H9 (cell line): ENCODE measurements at regions not wholly inside any gene's neighbourhood (a gene's known extent, or its start where the extent isn't known, plus 50 kb on each side); places are given as distances from the start of the nearest gene placed in this dataset.

Experiments
- DNase-seq: peaks from one replicate; pipeline ENCODE4 v3.0.0-alpha.2; 2017
- H2AFZ ChIP-seq: one replicate; pipeline ENCODE4 v1.6.1; 2013; ENCODE audit warnings: mild to moderate bottlenecking, low read length, control low read depth, moderate library complexity
- H2AK5ac ChIP-seq: 2 replicates; pipeline ENCODE4 v1.6.1; 2013; ENCODE audit warnings: low read length, control low read depth, mixed read lengths; ENCODE audit not compliant: insufficient read length
- H2BK120ac ChIP-seq: one replicate; pipeline ENCODE4 v1.6.1; 2013; ENCODE audit warnings: low read depth, mild to moderate bottlenecking, low read length, control low read depth, inconsistent platforms; ENCODE audit not compliant: poor library complexity, severe bottlenecking
- H2BK12ac ChIP-seq: 2 replicates; pipeline ENCODE4 v1.6.1; 2013; ENCODE audit warnings: low read length, control low read depth, mixed read lengths, low read depth; ENCODE audit not compliant: insufficient read length
- H2BK15ac ChIP-seq: 2 replicates; pipeline ENCODE4 v1.6.1; 2013; ENCODE audit warnings: low read depth, low read length, control low read depth
- H2BK20ac ChIP-seq: one replicate; pipeline ENCODE4 v1.6.1; 2013; ENCODE audit warnings: low read depth, mild to moderate bottlenecking, low read length, control low read depth, inconsistent platforms; ENCODE audit not compliant: poor library complexity, severe bottlenecking
- H2BK5ac ChIP-seq: 2 replicates; pipeline ENCODE4 v1.6.1; 2013; ENCODE audit warnings: low read length, control low read depth, mixed read lengths; ENCODE audit not compliant: insufficient read length
- H3K14ac ChIP-seq: 2 replicates; pipeline ENCODE4 v1.6.1; 2013; ENCODE audit warnings: low read length, control low read depth; ENCODE audit not compliant: insufficient read depth
- H3K18ac ChIP-seq: 2 replicates; pipeline ENCODE4 v1.6.1; 2013; ENCODE audit warnings: low read depth, mild to moderate bottlenecking, mixed read lengths, low read length, control low read depth; ENCODE audit not compliant: insufficient read length
- H3K23ac ChIP-seq: 2 replicates; pipeline ENCODE4 v1.6.1; 2013; ENCODE audit warnings: low read length, control low read depth, mixed read lengths, low read depth; ENCODE audit not compliant: insufficient read length
- H3K23me2 ChIP-seq: 2 replicates; pipeline ENCODE4 v1.6.1; 2013; ENCODE audit warnings: low read depth, mild to moderate bottlenecking, mixed read lengths, low read length, control low read depth; ENCODE audit not compliant: insufficient read length, poor library complexity, severe bottlenecking
- H3K27ac ChIP-seq: 2 replicates; pipeline ENCODE4 v1.5.1; 2013; ENCODE audit warnings: low read length, control low read depth, mixed read lengths, low read depth; ENCODE audit not compliant: insufficient read length
- H3K27me3 ChIP-seq: 2 replicates; pipeline ENCODE4 v1.6.1; 2013; ENCODE audit warnings: low read length, control low read depth, inconsistent platforms; ENCODE audit not compliant: insufficient read depth
- H3K4ac ChIP-seq: 2 replicates; pipeline ENCODE4 v1.6.1; 2013; ENCODE audit warnings: low read depth, mild to moderate bottlenecking, control low read depth, inconsistent platforms, low read length, moderate library complexity
- H3K4me1 ChIP-seq: 2 replicates; pipeline ENCODE4 v1.6.1; 2013; ENCODE audit warnings: low read length, control low read depth, inconsistent platforms; ENCODE audit not compliant: insufficient read depth
- H3K4me2 ChIP-seq: 2 replicates; pipeline ENCODE4 v1.6.1; 2013; ENCODE audit warnings: low read length, control low read depth, mixed read lengths; ENCODE audit not compliant: insufficient read length, insufficient read depth
- H3K56ac ChIP-seq: 2 replicates; pipeline ENCODE4 v1.6.1; 2013; ENCODE audit warnings: low read depth, mild to moderate bottlenecking, mixed read lengths, low read length, control low read depth; ENCODE audit not compliant: insufficient read length
- H3K79me1 ChIP-seq: 2 replicates; pipeline ENCODE4 v1.6.1; 2013; ENCODE audit warnings: low read depth, mild to moderate bottlenecking, moderate library complexity, low read length, control low read depth, inconsistent platforms; ENCODE audit not compliant: insufficient read depth, poor library complexity, severe bottlenecking
- H3K79me2 ChIP-seq: 2 replicates; pipeline ENCODE4 v1.6.1; 2013; ENCODE audit warnings: low read length, control low read depth, inconsistent platforms; ENCODE audit not compliant: insufficient read depth
- H3K9ac ChIP-seq: 2 replicates; pipeline ENCODE4 v1.6.1; 2013; ENCODE audit warnings: low read length, control low read depth, mixed read lengths; ENCODE audit not compliant: insufficient read length; ENCODE audit errors: extremely low read depth
- H3K9me3 ChIP-seq: one replicate; pipeline ENCODE4 v1.6.1; 2013; ENCODE audit warnings: low read depth, low read length, inconsistent platforms; ENCODE audit not compliant: control insufficient read depth
- H3T11ph ChIP-seq: one replicate; pipeline ENCODE4 v1.6.1; 2013; ENCODE audit warnings: mild to moderate bottlenecking, low read length, control low read depth, inconsistent platforms
- H4K20me1 ChIP-seq: one replicate; pipeline ENCODE4 v1.6.1; 2013; ENCODE audit not compliant: control insufficient read depth, insufficient read length, insufficient read depth
- H4K5ac ChIP-seq: 2 replicates; pipeline ENCODE4 v1.6.1; 2013; ENCODE audit warnings: low read depth, mild to moderate bottlenecking, mixed read lengths, low read length, control low read depth; ENCODE audit not compliant: insufficient read length
- H4K8ac ChIP-seq: replicated peaks from 2 replicates; pipeline ENCODE4 v1.6.1; 2013; ENCODE audit warnings: low read length, control low read depth, mixed read lengths, low read depth; ENCODE audit not compliant: insufficient read length
- H4K91ac ChIP-seq: 2 replicates; pipeline ENCODE4 v1.6.1; 2013; ENCODE audit warnings: low read depth, mild to moderate bottlenecking, moderate library complexity, mixed read lengths, low read length, control low read depth; ENCODE audit not compliant: insufficient read length
- H3K27ac Mint-ChIP-seq, 3 experiments: 2 replicates in 2 of 3; 3 replicates in 1 of 3; pipeline ENCODE4 v1.8.0; 2020 to 2021; ENCODE audit warnings: mixed read lengths in 3 of 3, mild to moderate bottlenecking in 1 of 3, moderate library complexity in 1 of 3
- H3K27me3 Mint-ChIP-seq: 2 replicates; pipeline ENCODE4 v1.8.0; 2021; ENCODE audit warnings: low read depth, mild to moderate bottlenecking, moderate library complexity, mixed read lengths
- H3K36me3 Mint-ChIP-seq, 3 experiments: 2 replicates in 2 of 3; 3 replicates in 1 of 3; pipeline ENCODE4 v1.8.0; 2020 to 2021; ENCODE audit warnings: low read depth in 3 of 3, mixed read lengths in 3 of 3; ENCODE audit not compliant: insufficient read depth in 1 of 3
- H3K4me1 Mint-ChIP-seq, 2 experiments: 2 replicates each; pipeline ENCODE4 v1.8.0; 2020; ENCODE audit warnings: mixed read lengths in 2 of 2
- H3K4me3 Mint-ChIP-seq, 2 experiments: 2 replicates in 1 of 2; 3 replicates in 1 of 2; pipeline ENCODE4 v1.8.0; 2020 to 2021; ENCODE audit warnings: mild to moderate bottlenecking in 2 of 2, mixed read lengths in 2 of 2, moderate library complexity in 1 of 2
- H3K9me3 Mint-ChIP-seq, 2 experiments: 2 replicates in 1 of 2; 3 replicates in 1 of 2; pipeline ENCODE4 v1.8.0; 2020; ENCODE audit warnings: mild to moderate bottlenecking in 2 of 2, mixed read lengths in 2 of 2, moderate library complexity in 1 of 2
- WGBS: extraction: QIAGEN DNeasy Blood & Tissue Kit; methylation state at CpG from one replicate; pipeline ENCODE4 v1.1.7; 2013; ENCODE audit warnings: missing lambda C conversion rate, low lambda C conversion rate, mixed read lengths; ENCODE audit not compliant: insufficient read length; ENCODE audit errors: extremely low coverage; 5-methylcytosine and 5-hydroxymethylcytosine counted together
- TF ChIP-seq, protein P1 (sequence below): fragments of 200-600 bp; sonication (generic); conservative IDR thresholded peaks from 3 replicates; pipeline ENCODE4 v1.8.0; 2021; ENCODE audit warnings: antibody characterized with exemption, mild to moderate bottlenecking

DNA sequence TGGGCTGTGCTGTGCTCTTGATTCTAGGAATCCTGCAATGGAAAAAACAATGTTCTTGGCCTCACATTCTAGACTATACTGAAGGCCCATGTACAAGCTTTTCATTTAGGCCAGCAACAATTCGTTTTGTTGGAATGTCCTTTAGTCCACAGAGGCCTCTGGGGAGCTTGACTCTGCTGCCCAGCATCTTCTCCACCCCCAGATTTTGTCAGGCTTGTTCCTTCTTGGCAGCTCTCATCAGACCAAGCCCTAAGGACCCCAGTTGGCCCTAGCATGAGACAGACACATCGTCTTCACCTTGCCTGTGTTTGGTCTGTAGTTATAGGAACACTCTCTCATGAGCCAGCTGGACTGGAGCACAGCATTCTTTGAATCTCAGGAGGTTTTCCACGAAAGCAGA is 300.1 kb downstream of the VRK1 start:
- Mint-ChIP-seq H3K9me3 (no peaks in the 10 kb centered on the region), H3K36me3 (no peaks in the 10 kb centered on the region; a peak in 1 of 7 replicates), H3K4me1 (peaks cover 14 to 16% of the 10 kb centered on the region in 2 experiments), H3K27me3 (no peaks in the 10 kb centered on the region), H3K4me3 (no peak overlapping the region), H3K27ac (no peak overlapping the region)
- Histone ChIP-seq H3K27ac (no peak overlapping the region), H3K14ac (no peak overlapping the region), H3K4me1 (peaks cover 2% of the 10 kb centered on the region; the same call in 1 of the 2 replicates), H3K4me2 (no peak overlapping the region), H2BK15ac (no peak overlapping the region), H4K91ac (no peak overlapping the region), H3K18ac (no peak overlapping the region), H4K20me1 (no peaks in the 10 kb centered on the region), H3K9me3 (no peaks in the 10 kb centered on the region), H3K4ac (no peak overlapping the region), H3K9ac (no peak overlapping the region), H3K79me2 (no peaks in the 10 kb centered on the region), H4K5ac (no peak overlapping the region), H2BK12ac (no peak overlapping the region), H2BK120ac (no peak overlapping the region), H4K8ac (no peak overlapping the region), H2AFZ (no peak overlapping the region), H3K23me2 (no peaks in the 10 kb centered on the region), H2BK20ac (no peak overlapping the region), H2BK5ac (no peak overlapping the region), H3K56ac (no peak overlapping the region), H3T11ph (no peak overlapping the region), H3K79me1 (no peaks in the 10 kb centered on the region), H2AK5ac (no peak overlapping the region), H3K27me3 (no peaks in the 10 kb centered on the region), H3K23ac (no peak overlapping the region)
- no CpG with 5 or more reads among the region's 3 CpGs for WGBS
- TF ChIP-seq, protein P1, sequence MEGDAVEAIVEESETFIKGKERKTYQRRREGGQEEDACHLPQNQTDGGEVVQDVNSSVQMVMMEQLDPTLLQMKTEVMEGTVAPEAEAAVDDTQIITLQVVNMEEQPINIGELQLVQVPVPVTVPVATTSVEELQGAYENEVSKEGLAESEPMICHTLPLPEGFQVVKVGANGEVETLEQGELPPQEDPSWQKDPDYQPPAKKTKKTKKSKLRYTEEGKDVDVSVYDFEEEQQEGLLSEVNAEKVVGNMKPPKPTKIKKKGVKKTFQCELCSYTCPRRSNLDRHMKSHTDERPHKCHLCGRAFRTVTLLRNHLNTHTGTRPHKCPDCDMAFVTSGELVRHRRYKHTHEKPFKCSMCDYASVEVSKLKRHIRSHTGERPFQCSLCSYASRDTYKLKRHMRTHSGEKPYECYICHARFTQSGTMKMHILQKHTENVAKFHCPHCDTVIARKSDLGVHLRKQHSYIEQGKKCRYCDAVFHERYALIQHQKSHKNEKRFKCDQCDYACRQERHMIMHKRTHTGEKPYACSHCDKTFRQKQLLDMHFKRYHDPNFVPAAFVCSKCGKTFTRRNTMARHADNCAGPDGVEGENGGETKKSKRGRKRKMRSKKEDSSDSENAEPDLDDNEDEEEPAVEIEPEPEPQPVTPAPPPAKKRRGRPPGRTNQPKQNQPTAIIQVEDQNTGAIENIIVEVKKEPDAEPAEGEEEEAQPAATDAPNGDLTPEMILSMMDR, result no peak
- no peak for DNase-seq
